ENCODE measurements at regions not wholly inside any gene's neighbourhood (a gene's known extent, or its start where the extent isn't known, plus 50 kb on each side); places are given as distances from the start of the nearest gene placed in this dataset.

- TF ChIP-seq EZH2 (IDR thresholded peaks at IDR 0.05; ENCODE audit: low read length, missing control alignments) (no peak), CTCF (conservative IDR thresholded peaks at IDR 0.05 in 1 of 2, IDR thresholded peaks at IDR 0.05 in 1 of 2; ENCODE audit: low read depth in 1 of 2, low read length in 2 of 2) (no peak)
These were observed 702.6 kb downstream of the CENPC start for GRCh38 chr4:66842724-66843088.
